ENCODE measurements at regions not wholly inside any gene's neighbourhood (a gene's known extent, or its start where the extent isn't known, plus 50 kb on each side); places are given as distances from the start of the nearest gene placed in this dataset.

DNA sequence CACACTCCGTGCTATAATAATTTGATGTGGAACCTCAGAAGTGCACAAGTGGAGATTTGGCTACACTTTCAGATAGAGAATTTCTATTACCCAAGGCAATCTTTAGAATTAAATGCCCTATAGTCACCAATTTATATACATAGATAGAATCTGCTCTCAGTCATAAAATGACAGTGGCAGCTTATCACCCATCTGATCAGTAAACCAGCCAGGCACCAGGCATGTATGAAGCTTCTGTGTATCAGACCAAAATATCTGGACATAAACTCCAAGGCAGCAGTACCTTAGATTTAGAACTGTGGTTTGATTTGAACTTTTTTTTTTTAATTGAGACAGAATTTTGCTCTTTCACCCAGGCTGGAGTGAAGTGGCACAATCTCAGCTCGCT, 180.9 kb downstream of the IPMK start:
- Mint-ChIP-seq H3K27ac (ENCODE audit: unreplicated experiment) (no peak overlapping the region), H3K9me3 (ENCODE audit: unreplicated experiment) (no peaks in the 10 kb centered on the region), H3K27me3 (ENCODE audit: unreplicated experiment) (peaks cover 34% of the 10 kb centered on the region), H3K4me3 (ENCODE audit: unreplicated experiment) (no peak overlapping the region), H3K4me1 (ENCODE audit: unreplicated experiment) (no peaks in the 10 kb centered on the region), H3K36me3 (ENCODE audit: unreplicated experiment) (no peaks in the 10 kb centered on the region)
- no peak for DNase-seq (ENCODE audit: extremely low spot score, unreplicated experiment)
- TF ChIP-seq, protein P1, sequence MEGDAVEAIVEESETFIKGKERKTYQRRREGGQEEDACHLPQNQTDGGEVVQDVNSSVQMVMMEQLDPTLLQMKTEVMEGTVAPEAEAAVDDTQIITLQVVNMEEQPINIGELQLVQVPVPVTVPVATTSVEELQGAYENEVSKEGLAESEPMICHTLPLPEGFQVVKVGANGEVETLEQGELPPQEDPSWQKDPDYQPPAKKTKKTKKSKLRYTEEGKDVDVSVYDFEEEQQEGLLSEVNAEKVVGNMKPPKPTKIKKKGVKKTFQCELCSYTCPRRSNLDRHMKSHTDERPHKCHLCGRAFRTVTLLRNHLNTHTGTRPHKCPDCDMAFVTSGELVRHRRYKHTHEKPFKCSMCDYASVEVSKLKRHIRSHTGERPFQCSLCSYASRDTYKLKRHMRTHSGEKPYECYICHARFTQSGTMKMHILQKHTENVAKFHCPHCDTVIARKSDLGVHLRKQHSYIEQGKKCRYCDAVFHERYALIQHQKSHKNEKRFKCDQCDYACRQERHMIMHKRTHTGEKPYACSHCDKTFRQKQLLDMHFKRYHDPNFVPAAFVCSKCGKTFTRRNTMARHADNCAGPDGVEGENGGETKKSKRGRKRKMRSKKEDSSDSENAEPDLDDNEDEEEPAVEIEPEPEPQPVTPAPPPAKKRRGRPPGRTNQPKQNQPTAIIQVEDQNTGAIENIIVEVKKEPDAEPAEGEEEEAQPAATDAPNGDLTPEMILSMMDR (IDR thresholded peaks at IDR 0.05) = no peak

DNA sequence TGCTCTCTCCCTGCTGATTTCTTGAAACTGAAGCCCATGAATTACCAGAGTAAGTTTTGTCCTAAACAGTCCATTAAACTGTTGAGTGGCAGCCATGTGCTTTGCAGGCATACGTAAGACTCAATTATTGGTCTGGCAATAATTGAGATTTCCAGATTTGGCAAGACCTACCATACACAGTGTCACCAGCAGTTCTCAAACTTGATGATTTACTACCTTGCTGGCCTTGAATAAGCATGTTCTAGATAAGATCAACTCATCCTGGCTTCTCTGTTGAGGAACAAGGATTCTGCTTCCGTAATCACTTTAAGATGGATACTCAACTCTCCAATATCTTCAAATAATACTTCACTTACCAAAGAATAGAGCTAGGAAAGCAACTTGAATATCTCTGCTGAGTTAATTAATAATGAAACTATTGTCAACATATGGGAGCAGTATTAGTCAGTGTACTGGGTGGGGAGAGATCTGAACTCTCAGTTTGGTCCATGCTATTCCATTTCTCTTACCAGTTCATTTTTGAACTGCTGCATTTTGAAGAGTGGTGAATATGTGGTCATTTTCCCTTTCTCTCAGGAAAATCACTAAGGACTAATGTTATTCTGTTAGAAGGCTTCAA, 181.4 kb downstream of the IPMK start:
- peaks cover 3% of the 10 kb centered on the region for H3K4me1 Mint-ChIP-seq (ENCODE audit: unreplicated experiment)
- H3K4me3 Mint-ChIP-seq (ENCODE audit: unreplicated experiment) = no peak overlapping the region
- H3K27me3 Mint-ChIP-seq (ENCODE audit: unreplicated experiment) = peaks cover 32% of the 10 kb centered on the region
- H3K9me3 Mint-ChIP-seq (ENCODE audit: unreplicated experiment) = no peaks in the 10 kb centered on the region
- DNase-seq (ENCODE audit: extremely low spot score, unreplicated experiment) = no peak
- TF ChIP-seq, protein P1 (IDR thresholded peaks at IDR 0.05) = no peak
- no peaks in the 10 kb centered on the region for H3K36me3 Mint-ChIP-seq (ENCODE audit: unreplicated experiment)
- H3K27ac Mint-ChIP-seq (ENCODE audit: unreplicated experiment) = no peak overlapping the region

DNA sequence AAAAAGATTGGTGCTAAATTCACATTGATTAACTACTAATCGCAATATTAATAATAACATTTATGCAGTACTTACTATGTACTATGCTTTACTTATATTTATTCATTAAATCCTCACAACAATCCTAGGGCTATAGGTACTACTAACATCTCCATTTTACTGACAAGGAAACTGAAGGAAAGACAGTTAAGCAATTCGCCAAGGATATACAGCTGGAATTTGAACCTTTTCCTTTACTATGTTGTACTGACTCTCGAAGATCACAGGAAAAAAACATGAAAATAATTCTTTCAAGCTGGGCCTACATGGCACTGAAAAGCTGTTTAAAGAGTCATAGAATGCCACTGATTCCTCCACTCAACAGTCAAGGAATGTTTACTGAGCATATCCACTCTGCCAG, 185.4 kb downstream of the IPMK start:
- no peak overlapping the region for H3K27ac Mint-ChIP-seq (ENCODE audit: unreplicated experiment)
- TF ChIP-seq, protein P1 (IDR thresholded peaks at IDR 0.05) = no peak
- peaks cover 25% of the 10 kb centered on the region for H3K27me3 Mint-ChIP-seq (ENCODE audit: unreplicated experiment)
- no peak overlapping the region for H3K4me3 Mint-ChIP-seq (ENCODE audit: unreplicated experiment)
- no peaks in the 10 kb centered on the region for H3K36me3 Mint-ChIP-seq (ENCODE audit: unreplicated experiment)
- no peak for DNase-seq (ENCODE audit: extremely low spot score, unreplicated experiment)
- no peaks in the 10 kb centered on the region for H3K9me3 Mint-ChIP-seq (ENCODE audit: unreplicated experiment)
- peaks cover 3% of the 10 kb centered on the region for H3K4me1 Mint-ChIP-seq (ENCODE audit: unreplicated experiment)

DNA sequence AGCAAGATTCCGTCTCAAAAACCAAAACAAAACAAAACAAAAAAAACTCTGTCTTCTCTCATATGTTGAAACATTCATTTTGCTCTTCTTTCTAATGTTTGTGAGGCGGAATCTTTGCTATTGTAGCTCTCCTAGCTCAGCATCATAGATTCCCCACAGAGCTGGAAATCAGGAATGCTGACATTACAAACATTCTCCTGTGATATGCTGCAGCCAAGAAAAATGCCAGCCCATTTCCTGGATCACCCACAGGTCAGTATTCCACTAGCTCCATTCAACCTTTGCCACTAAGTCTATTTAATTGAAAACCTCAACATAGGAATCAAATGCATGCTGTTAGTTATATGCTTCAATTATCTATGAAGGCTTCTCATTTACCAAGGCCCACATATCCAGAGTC, 186.3 kb downstream of the IPMK start:
- peaks cover 29% of the 10 kb centered on the region for H3K27me3 Mint-ChIP-seq (ENCODE audit: unreplicated experiment)
- no peaks in the 10 kb centered on the region for H3K36me3 Mint-ChIP-seq (ENCODE audit: unreplicated experiment)
- TF ChIP-seq, protein P1 (IDR thresholded peaks at IDR 0.05) = no peak
- no peak overlapping the region for H3K27ac Mint-ChIP-seq (ENCODE audit: unreplicated experiment)
- no peaks in the 10 kb centered on the region for H3K9me3 Mint-ChIP-seq (ENCODE audit: unreplicated experiment)
- no peak for DNase-seq (ENCODE audit: extremely low spot score, unreplicated experiment)
- H3K4me1 Mint-ChIP-seq (ENCODE audit: unreplicated experiment) = peaks cover 3% of the 10 kb centered on the region
- H3K4me3 Mint-ChIP-seq (ENCODE audit: unreplicated experiment) = no peak overlapping the region

DNA sequence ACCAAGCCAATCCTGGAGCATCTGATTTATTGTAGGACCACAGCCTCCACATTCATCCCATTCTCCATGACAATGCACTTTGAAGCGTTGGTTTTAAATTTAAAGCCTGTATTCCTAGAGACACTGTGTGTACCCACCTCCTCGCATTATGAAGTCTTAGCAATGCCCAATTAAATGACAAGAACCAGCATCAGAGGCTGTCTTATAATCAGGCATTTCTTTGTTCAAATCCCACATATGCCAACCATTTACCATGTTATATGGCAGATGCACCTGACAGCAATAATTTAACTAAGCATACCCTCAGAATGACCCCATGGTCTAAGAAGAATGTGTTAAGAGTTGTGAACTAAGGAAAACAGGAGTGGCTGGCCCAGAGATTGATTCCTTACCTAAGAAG, 188.2 kb downstream of the IPMK start:
- Mint-ChIP-seq H3K27me3 (ENCODE audit: unreplicated experiment) (peaks cover 33% of the 10 kb centered on the region), H3K4me1 (ENCODE audit: unreplicated experiment) (peaks cover 3% of the 10 kb centered on the region), H3K4me3 (ENCODE audit: unreplicated experiment) (no peak overlapping the region), H3K36me3 (ENCODE audit: unreplicated experiment) (no peaks in the 10 kb centered on the region), H3K27ac (ENCODE audit: unreplicated experiment) (no peak overlapping the region), H3K9me3 (ENCODE audit: unreplicated experiment) (no peaks in the 10 kb centered on the region)
- TF ChIP-seq, protein P1 (IDR thresholded peaks at IDR 0.05) = no peak
- DNase-seq (ENCODE audit: extremely low spot score, unreplicated experiment) = no peak

All from osteocyte (in vitro differentiated cells).